PC-9 (cell line): ENCODE measurements at regions not wholly inside any gene's neighbourhood (a gene's known extent, or its start where the extent isn't known, plus 50 kb on each side); places are given as distances from the start of the nearest gene placed in this dataset.

Source experiments
- CTCF ChIP-seq: fragments of 200-600 bp; sonication (generic); conservative IDR thresholded peaks from 2 replicates; pipeline ENCODE4 v1.6.1; 2017; ENCODE audit warnings: mixed run types, antibody characterized with exemption, mild to moderate bottlenecking, moderate library complexity
- EZH2 ChIP-seq: fragments of 200-600 bp; sonication (generic); IDR thresholded peaks from 2 replicates; pipeline ENCODE4 v1.8.0; 2017; ENCODE audit warnings: antibody characterized with exemption, low read depth

GRCh38 chr15:89007989-89008388, 80.3 kb upstream of the ABHD2 start:
- TF ChIP-seq CTCF (no peak), EZH2 (no peak)
